OCI-LY1 (cell line): ENCODE measurements at regions not wholly inside any gene's neighbourhood (a gene's known extent, or its start where the extent isn't known, plus 50 kb on each side); places are given as distances from the start of the nearest gene placed in this dataset.

ENCODE experiments used
- EZH2 ChIP-seq: fragments of 200-600 bp; sonication (generic), shearing (Covaris generic); IDR thresholded peaks from 2 replicates; pipeline ENCODE4 v1.8.0; 2017; ENCODE audit warnings: borderline replicate concordance, mixed run types, mild to moderate bottlenecking, antibody characterized with exemption, low read length, moderate library complexity, mixed read lengths
- TF ChIP-seq, protein P1 (sequence below): fragments of 200-600 bp; sonication (generic), shearing (Covaris generic); IDR thresholded peaks from 2 replicates; pipeline ENCODE4 v1.5.1; 2017; ENCODE audit warnings: mild to moderate bottlenecking, antibody characterized with exemption, low read length, moderate library complexity, mixed read lengths

DNA sequence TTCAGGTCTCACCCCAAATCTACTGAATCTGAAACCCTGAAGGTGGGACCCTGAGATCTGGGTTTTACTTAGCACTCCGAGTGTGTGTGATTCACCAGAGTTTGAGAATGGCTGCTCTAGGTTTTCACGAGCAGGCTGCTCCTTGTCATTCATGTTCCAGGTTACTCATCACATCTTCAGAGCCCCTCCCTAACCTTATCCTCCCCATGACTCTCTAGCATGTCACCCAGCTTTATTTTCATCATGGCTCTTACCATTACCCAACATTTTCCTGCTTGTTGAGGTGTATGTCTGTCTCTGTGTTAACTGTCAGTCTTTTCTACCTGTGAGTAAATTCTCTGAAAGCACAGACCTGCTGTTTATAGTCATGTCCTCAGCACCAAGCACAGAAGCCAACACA lies 319.2 kb downstream of the NSG2 start:
- no peak for TF ChIP-seq EZH2
- TF ChIP-seq, protein P1, sequence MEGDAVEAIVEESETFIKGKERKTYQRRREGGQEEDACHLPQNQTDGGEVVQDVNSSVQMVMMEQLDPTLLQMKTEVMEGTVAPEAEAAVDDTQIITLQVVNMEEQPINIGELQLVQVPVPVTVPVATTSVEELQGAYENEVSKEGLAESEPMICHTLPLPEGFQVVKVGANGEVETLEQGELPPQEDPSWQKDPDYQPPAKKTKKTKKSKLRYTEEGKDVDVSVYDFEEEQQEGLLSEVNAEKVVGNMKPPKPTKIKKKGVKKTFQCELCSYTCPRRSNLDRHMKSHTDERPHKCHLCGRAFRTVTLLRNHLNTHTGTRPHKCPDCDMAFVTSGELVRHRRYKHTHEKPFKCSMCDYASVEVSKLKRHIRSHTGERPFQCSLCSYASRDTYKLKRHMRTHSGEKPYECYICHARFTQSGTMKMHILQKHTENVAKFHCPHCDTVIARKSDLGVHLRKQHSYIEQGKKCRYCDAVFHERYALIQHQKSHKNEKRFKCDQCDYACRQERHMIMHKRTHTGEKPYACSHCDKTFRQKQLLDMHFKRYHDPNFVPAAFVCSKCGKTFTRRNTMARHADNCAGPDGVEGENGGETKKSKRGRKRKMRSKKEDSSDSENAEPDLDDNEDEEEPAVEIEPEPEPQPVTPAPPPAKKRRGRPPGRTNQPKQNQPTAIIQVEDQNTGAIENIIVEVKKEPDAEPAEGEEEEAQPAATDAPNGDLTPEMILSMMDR = no peak
